Activated CD4-positive, alpha-beta T cell treated with anti-CD3 and anti-CD28 coated beads, Interleukin-2, Interleukin-6, amounts not matched to agents 100 ng/mL and 50 ng/mL, durations not matched to agents 16 hours and 8 hours (primary cell): ENCODE measurements at regions not wholly inside any gene's neighbourhood (a gene's known extent, or its start where the extent isn't known, plus 50 kb on each side); places are given as distances from the start of the nearest gene placed in this dataset.
"Not testable (repeated sequence)": the region's sequence is repeated elsewhere in the genome, so short reads cannot be mapped to it uniquely, and the experiment has no call there.

ENCODE experiments used
- DNase-seq: peaks from one replicate; pipeline ENCODE4 v3.0.0-alpha.2; 2020

GRCh38 chr11:34830648-34831047 is 85.5 kb downstream of the APIP start:
- no peak for DNase-seq

DNA sequence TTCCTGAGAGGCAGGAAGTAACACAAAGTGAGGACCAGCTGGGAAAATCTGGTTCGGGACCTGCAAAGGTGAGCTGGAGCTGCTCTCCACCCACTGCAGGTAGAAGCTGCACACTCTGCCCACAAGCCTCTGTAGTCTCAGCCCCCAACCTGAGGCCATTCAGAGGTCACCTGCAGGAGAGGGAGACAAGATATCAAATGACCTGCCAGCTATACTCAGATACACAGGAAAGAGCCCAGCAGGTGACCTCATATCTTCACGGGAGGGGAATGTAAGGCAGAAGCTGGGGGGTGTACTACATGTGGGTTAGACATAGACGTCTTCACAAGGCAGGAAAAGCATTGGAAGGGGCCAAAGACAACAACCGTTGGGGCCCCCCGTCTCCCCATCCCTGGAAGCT is 86.1 kb downstream of the APIP start:
- no peak for DNase-seq

- DNase-seq: no peak
These were observed 89.0 kb downstream of the APIP start for GRCh38 chr11:34827228-34827627.

GRCh38 chr11:34826384-34826726 is 89.8 kb downstream of the APIP start:
- DNase-seq: no peak

DNA sequence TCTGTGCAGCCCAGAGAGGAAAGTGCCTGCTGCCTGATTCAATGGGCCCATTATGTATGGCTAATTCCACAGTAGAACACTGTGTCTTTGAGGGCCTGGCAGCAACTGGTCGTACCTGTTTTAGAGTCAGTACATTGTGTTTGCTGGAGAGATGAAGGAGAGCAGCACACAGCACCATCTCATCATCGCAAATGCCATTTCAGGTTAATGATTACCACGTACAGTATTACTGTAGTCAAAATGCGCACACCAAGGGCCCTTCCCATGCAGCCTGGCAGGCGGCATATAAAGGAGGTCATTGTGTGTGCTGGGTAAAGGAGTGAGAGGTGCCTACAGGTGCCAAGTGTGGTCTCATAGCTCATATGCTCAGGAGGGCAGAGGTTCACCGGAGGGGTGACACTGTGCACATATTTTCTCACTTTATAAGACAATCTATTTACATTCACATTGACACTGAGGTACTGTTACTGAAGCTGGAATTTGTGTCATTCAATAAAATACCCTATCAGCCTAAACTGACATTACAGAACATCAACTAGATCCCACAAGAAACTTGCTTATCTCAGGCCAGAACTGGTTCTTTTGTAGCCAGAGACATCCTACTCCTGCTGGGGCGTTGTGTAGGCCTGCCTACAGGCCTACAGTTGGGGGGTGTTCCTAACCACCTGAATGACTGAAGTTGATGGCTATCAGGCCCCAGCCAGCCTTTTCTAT is 90.4 kb downstream of the APIP start:
- no peak for DNase-seq

- no peak for DNase-seq
These were observed 90.9 kb downstream of the APIP start for GRCh38 chr11:34825315-34825669.

DNA sequence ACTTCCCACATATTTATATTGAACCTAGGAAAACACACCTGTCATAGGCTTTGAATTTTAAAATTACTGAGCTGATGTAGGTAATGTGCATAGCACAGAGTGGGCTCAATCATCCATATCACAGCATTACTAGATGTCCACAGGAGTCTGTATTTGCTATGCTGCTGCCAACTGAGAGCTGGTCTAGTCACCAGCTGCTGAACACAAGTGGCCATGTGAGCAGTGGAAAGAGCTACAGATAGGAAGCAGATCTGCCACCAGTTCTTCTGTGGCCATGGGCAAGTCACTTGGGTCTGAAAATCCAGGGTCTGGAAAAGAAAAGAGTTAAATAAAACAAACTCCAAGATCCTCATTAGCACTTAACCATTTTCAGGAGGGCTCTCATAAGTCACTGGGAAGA is 91.8 kb downstream of the APIP start:
- no peak for DNase-seq

- DNase-seq: no peak
These were observed 92.5 kb downstream of the APIP start for GRCh38 chr11:34823639-34824038.

DNA sequence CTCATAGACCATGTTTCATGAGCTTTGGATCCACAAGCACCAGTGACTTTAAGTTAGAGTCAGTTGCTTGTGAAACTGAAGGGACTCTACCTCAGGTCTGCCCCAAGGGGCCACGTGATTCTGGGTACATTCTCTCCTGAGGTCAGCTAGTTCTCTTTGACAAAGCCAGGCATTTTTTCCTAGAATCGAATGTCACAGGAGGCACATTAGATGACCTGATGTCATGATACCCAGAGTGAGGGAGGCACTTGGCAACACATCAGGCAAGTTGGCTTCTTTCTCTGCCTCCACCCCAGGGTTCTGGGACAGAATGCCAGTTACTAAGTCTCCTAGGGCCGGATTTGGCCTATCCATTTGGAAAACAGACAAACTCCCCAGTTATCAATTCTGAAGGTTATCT is 93.0 kb downstream of the APIP start:
- DNase-seq: no peak

DNA sequence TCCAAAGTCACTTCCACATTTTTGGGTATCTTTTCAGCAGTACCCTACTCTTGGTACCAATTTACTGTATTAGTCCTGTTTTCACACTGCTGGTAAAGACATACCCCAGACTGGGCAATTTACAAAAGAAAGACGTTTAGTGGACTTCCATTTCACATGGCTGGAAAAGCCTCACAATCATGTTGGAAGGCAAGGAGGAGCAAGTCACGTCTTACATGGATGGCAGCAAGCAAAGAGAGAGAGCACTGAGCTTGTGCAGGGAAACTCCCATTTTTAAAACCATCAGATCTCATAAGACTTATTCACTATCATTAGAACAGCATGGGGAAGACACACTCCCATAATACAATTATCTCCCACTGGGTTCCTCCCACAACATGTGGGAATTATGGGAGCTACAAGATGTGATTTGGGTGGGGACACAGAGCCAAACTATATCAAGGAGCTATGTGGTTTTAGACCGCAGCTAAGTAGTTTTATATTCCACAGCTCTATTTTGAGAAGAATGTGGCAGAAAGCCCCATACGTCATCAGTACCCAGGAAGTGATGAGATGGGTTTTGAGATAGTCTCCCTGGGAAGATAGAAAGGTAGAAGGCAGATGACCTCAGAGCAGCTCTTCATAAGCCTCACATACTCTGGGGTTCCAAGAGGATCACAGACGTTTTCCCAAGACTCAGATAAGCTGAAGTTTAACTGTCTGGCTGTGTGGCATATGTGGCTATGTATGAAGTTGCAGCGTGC is 96.3 kb downstream of the APIP start:
- no peak for DNase-seq

- not testable (repeated sequence) for DNase-seq
These were observed 98.4 kb downstream of the APIP start for GRCh38 chr11:34817812-34818211.

DNA sequence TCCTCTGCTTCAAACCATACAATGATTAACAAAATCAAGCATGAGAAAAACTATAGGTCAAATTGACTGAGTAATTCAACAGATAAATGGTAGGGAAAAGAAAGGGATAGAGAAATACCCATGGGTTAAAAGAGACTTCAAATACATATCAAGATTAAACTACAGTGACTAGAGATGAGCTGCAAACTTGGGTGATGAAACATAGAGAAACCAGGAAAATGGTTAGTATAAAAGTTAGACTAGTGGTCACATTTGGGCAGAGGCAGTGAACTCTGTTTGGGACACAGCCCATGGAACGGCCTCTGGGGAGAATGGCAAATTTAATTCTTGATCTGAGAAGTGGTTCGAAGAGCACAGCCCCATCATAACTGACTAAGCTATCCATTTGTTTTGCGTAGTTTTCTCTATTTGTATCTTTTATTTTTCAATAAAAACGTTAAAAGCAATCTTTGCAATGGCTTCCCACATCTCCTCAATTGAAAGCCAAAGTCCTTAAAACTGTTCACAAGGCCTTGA is 99.4 kb downstream of the APIP start:
- DNase-seq: no peak

DNA sequence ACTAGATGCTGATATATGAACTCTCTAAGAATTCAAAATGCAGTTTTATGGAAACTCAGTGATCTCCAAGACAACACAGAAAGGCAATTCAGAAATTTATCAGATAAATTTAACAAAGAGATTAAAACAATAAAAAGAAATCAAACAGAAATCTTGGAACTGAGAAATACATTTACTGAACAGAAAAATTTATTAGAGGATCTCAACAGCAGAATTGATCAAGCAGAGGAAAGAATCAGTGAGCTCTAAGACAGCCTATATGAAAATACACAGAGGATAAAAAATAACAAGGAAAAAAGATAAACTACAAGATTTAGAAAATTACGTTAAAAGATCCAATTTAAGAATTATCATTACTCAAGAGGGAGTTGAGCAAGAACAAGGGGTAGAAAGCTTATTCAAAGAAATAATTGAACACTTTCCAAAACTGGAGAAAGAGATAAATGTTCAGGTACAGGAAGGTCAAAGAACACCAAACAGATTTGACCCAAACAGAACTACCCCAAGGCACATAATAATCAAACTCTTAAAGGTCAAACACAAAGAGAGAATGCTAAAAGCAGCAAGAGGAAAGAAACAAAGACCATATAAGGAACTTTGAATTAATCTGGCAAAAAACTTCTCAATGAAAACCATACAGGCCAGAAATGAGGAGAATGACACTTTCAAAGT is 103.1 kb downstream of the APIP start:
- DNase-seq: no peak

DNA sequence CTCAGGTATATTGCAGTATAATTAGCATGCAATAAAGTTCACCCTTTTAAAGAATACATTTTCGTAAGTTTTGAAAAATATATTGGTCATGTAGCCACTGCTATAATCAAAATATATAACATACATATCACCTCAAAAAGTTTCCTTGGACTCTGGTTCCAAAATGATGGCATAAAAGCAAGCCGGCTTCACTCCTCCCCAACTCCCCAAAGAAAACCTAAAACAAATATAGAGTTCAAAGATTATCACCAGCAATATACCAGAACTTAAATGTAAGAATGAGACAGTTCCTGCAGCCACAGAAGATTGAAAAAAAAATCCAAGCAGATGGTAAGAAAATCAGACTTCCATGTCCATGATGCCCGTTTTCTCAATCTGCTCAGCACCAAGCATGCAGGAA is 104.3 kb downstream of the APIP start:
- DNase-seq: no peak

GRCh38 chr11:34810107-34810562 is 106.0 kb downstream of the APIP start:
- DNase-seq: no peak

GRCh38 chr11:34809191-34810106 is 106.7 kb downstream of the APIP start:
- peak; percentile 36 for DNase-seq

DNA sequence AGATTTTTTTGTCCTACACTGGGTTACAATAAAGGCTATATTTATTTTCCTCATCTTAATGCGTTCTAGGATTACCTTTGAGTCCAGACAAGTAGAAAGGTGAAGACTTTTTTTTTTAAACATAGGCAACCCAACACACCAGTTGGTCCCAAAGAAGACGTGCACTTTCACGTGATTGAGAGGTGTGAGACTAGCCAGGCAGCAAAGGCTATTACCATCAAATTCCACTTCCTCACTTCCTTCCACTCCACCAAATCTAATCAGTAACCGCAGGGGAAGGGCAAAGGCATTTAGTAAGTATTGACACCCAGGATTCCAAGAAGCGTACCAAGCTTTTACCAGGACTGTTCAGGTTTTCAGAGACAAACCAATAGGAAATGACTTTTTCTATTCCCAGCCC is 109.3 kb downstream of the APIP start:
- no peak for DNase-seq

DNA sequence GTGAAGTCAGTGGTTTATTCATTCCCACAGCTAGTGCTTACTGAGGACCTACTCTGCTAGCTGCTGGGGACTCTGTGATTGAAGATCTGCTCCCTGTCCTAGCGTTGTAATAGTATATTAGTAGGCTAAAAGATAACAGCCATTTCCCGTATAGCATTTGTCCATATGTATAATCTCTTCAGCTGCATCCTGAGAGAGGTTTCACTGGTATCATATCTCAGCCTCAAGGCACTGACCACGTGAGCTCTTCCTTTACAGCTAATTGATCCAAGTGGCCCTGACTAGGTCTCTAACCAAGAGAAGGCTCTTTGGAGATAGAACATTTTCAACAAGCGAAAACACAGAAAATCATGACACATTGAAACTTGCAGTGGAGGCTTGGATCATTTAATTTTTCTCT is 110.2 kb downstream of the APIP start:
- no peak for DNase-seq

- DNase-seq: no peak
These were observed 116.3 kb downstream of the APIP start for GRCh38 chr11:34799848-34800247.

GRCh38 chr11:34798985-34799384 is 117.2 kb downstream of the APIP start:
- no peak for DNase-seq

- not testable (repeated sequence) for DNase-seq
These were observed 118.7 kb downstream of the APIP start for GRCh38 chr11:34797497-34797896.

GRCh38 chr11:34795641-34796040 is 120.5 kb downstream of the APIP start:
- DNase-seq: no peak

GRCh38 chr11:34794696-34795095 is 121.5 kb downstream of the APIP start:
- no peak for DNase-seq
